GM12878 (cell line): ENCODE measurements at regions not wholly inside any gene's neighbourhood (a gene's known extent, or its start where the extent isn't known, plus 50 kb on each side); places are given as distances from the start of the nearest gene placed in this dataset.

ENCODE experiments used
- ATAC-seq: fragments of 200-7000 bp; cut with Tn5 transposase; 3 replicates; pipeline ENCODE4 v1.9.1; 2020; ENCODE audit warnings: mild to moderate bottlenecking, moderate library complexity
- BruUV-seq: library from RNA; stranded (reverse); fragments of 400-500 nt; replicated peaks from 2 replicates; lab custom pipeline; 2021; lab: Mats Ljungman, UMichigan
- CTCF ChIA-PET: fragments of 300-600 bp; sonication (Branson Sonifier 250); formaldehyde crosslinking; extraction: SDS; loops from one replicate; lab custom pipeline; 2021; ENCODE audit warnings: inconsistent platforms; lab: Yijun Ruan, JAX
- POLR2A ChIA-PET: fragments of 350-600 bp; formaldehyde crosslinking; extraction: SDS; loops from one replicate; lab custom pipeline; 2021; ENCODE audit warnings: inconsistent platforms; lab: Charles Lee
- RAD21 ChIA-PET: fragments of 300-600 bp; sonication (Branson Sonifier 250); formaldehyde crosslinking; loops from one replicate; lab custom pipeline; 2023; ENCODE audit warnings: antibody characterized with exemption; ENCODE audit not compliant: unreplicated experiment; lab: Charles Lee
- SMC1A ChIA-PET: fragments of 300-600 bp; sonication (Branson Sonifier 250); formaldehyde crosslinking; loops from one replicate; lab custom pipeline; 2023; ENCODE audit not compliant: unreplicated experiment, uncharacterized antibody; lab: Charles Lee
- DNase-seq: peaks from one replicate; pipeline ENCODE4 v3.0.0-alpha.2; 2011; ENCODE audit warnings: low read depth, low spot score
- FAIRE-seq: peaks from 3 replicates; lab custom pipeline; 2011; peaks lifted over from hg19 to GRCh38; lab: Jason Lieb, UNC
- H2AFZ ChIP-seq: 2 replicates; pipeline ENCODE4 v1.6.0; 2011; ENCODE audit warnings: low read depth, low read length, control low read depth; ENCODE audit not compliant: control insufficient read depth
- H3K27ac ChIP-seq: 2 replicates; pipeline ENCODE4 v1.5.1; 2011; ENCODE audit warnings: control low read depth; ENCODE audit not compliant: control insufficient read depth, insufficient read depth
- H3K27me3 ChIP-seq, 2 experiments: replicated peaks in 1 of 2; 2 replicates each; pipeline versions ENCODE4 v1.6.0 to v1.6.1; 2011; ENCODE audit warnings: low read length in 1 of 2; ENCODE audit not compliant: control insufficient read depth in 2 of 2, insufficient read depth in 2 of 2
- H3K36me3 ChIP-seq, 2 experiments: 2 replicates each; pipeline ENCODE4 v1.5.1; 2011; ENCODE audit warnings: low read length in 1 of 2; ENCODE audit not compliant: control insufficient read depth in 2 of 2, insufficient read depth in 2 of 2
- H3K4me1 ChIP-seq: 2 replicates; pipeline ENCODE4 v1.6.1; 2011; ENCODE audit warnings: mild to moderate bottlenecking, low read length, moderate library complexity, mixed read lengths; ENCODE audit not compliant: control insufficient read depth, insufficient read depth
- H3K4me2 ChIP-seq: 2 replicates; pipeline ENCODE4 v1.6.0; 2011; ENCODE audit warnings: control low read depth; ENCODE audit not compliant: control insufficient read depth, insufficient read depth
- H3K4me3 ChIP-seq: fragments of 200-600 bp; sonication (generic); 2 replicates; pipeline ENCODE4 v1.5.1; 2016
- H3K79me2 ChIP-seq: 2 replicates; pipeline ENCODE4 v1.6.0; 2011; ENCODE audit warnings: low read length; ENCODE audit not compliant: control insufficient read depth, insufficient read depth
- H3K9ac ChIP-seq: 2 replicates; pipeline ENCODE4 v1.8.0; 2011; ENCODE audit warnings: low read length, control low read depth, mixed read lengths; ENCODE audit not compliant: control insufficient read depth, insufficient read depth
- H3K9me3 ChIP-seq: replicated peaks from 3 replicates; pipeline ENCODE4 v1.5.1; 2011; ENCODE audit warnings: mild to moderate bottlenecking, low read length; ENCODE audit not compliant: control insufficient read depth, insufficient read depth
- H4K20me1 ChIP-seq: 2 replicates; pipeline ENCODE4 v1.6.0; 2011; ENCODE audit not compliant: control insufficient read depth, insufficient read depth
- ASH2L ChIP-seq: fragments of 300-600, 200-600 bp; sonication (generic); IDR thresholded peaks from 2 replicates; pipeline ENCODE4 v1.6.1; 2017; ENCODE audit warnings: low read depth, mild to moderate bottlenecking, borderline replicate concordance
- BHLHE40 ChIP-seq, 2 experiments: fragments of 450-650 bp in 1 of 2; IDR thresholded peaks; 2 replicates each; pipeline ENCODE4 v1.6.1; 2011 to 2017; ENCODE audit warnings: low read depth in 2 of 2, borderline replicate concordance in 1 of 2, improper control_type of control experiment in 1 of 2, low read length in 1 of 2, mild to moderate bottlenecking in 1 of 2
- CBX3 ChIP-seq: fragments of 200-600 bp; sonication (generic); IDR thresholded peaks from 2 replicates; pipeline ENCODE4 v1.6.1; 2016; ENCODE audit warnings: low read depth, borderline replicate concordance
- CBX5 ChIP-seq: sonication (generic); IDR thresholded peaks from 2 replicates; pipeline ENCODE4 v1.6.1; 2016; ENCODE audit warnings: low read depth, moderate library complexity, mild to moderate bottlenecking, inconsistent platforms
- CEBPB ChIP-seq, 2 experiments: fragments of 150-350 bp in 1 of 2; IDR thresholded peaks; 2 replicates each; pipeline ENCODE4 v1.6.1; 2012 to 2014; ENCODE audit warnings: low read depth in 2 of 2, low read length in 2 of 2, borderline replicate concordance in 1 of 2, inconsistent platforms in 1 of 2
- FOXK2 ChIP-seq: fragments of 450-650 bp; IDR thresholded peaks from 2 replicates; pipeline ENCODE4 v1.6.1; 2017; ENCODE audit warnings: mild to moderate bottlenecking, moderate library complexity
- IKZF1 ChIP-seq: fragments of 450-650 bp; conservative IDR thresholded peaks from 2 replicates; pipeline ENCODE4 v1.6.1; 2017; ENCODE audit warnings: antibody characterized with exemption, mild to moderate bottlenecking
- RAD51 ChIP-seq: fragments of 450-650 bp; IDR thresholded peaks from 2 replicates; pipeline ENCODE4 v1.6.1; 2016; ENCODE audit warnings: moderate library complexity, mild to moderate bottlenecking, inconsistent platforms
- SRF ChIP-seq, 2 experiments: IDR thresholded peaks; 2 replicates each; pipeline ENCODE4 v1.6.1; 2011; ENCODE audit warnings: low read depth in 2 of 2, low read length in 2 of 2, mild to moderate bottlenecking in 1 of 2, moderate library complexity in 1 of 2
- TARDBP ChIP-seq: IDR thresholded peaks from 2 replicates; pipeline ENCODE4 v1.6.1; 2016; ENCODE audit warnings: borderline replicate concordance
- ZNF274 ChIP-seq: IDR thresholded peaks from one replicate; pipeline ENCODE4 v1.8.0; 2011; ENCODE audit not compliant: insufficient read length, insufficient read depth
- ZNF622 ChIP-seq: fragments of 450-650 bp; IDR thresholded peaks from 2 replicates; pipeline ENCODE4 v1.6.1; 2017; ENCODE audit warnings: mild to moderate bottlenecking, inconsistent platforms
- ZSCAN29 ChIP-seq: fragments of 450-650 bp; IDR thresholded peaks from 2 replicates; pipeline ENCODE4 v1.6.1; 2017; ENCODE audit warnings: mild to moderate bottlenecking, moderate library complexity
- ZZZ3 ChIP-seq: IDR thresholded peaks from 2 replicates; pipeline ENCODE4 v1.6.1; 2011; ENCODE audit warnings: low read depth; ENCODE audit not compliant: control insufficient read depth, insufficient read length
- WGBS: methylation state at CpG from one replicate; pipeline ENCODE4 v1.1.6; 2016; ENCODE audit warnings: low lambda C conversion rate; ENCODE audit not compliant: insufficient replicate concordance, insufficient coverage; ENCODE audit errors: missing lambda C conversion rate; 5-methylcytosine and 5-hydroxymethylcytosine counted together
- in situ Hi-C: fragments of 300-500 bp; cut with MboI; formaldehyde crosslinking; loops from 9 replicates; pipeline ENCODE4 v1.14.3; 2018; ENCODE audit warnings: mixed read lengths
- intact Hi-C: fragments of 100-400 bp; cut with micrococcal nuclease; formaldehyde crosslinking; loops from one replicate; pipeline ENCODE4 v1.14.2; 2022; ENCODE audit not compliant: unreplicated experiment
- TF ChIP-seq, protein P1 (sequence below): IDR thresholded peaks from 2 replicates; pipeline ENCODE4 v1.6.1; 2011; ENCODE audit warnings: mild to moderate bottlenecking, low read depth, low read length, moderate library complexity; ENCODE audit not compliant: insufficient replicate concordance

DNA sequence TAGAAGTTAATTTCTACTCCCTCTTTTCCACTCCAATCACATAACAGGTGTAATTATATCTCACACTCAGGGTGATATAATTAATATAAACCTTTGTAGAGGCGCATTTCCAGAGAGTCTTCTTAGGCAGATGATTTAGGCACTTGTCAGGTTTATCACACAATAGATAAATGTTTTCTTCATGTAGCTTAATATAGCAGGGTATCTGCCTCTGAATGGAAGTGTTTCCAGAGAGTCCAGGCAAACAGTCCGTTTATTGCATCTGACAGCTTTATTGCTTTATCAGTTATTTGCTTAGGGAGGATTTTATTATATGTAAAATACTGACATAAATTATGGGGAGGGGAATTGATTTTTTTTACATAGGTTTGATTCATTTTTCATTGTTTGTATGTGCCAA, 766.3 kb downstream of the SLC4A3 start:
- SMC1A ChIA-PET: interaction anchor here (0.5 kb wide), 1 partner anchor 36 kb away, joined by 4 read pairs; no protein-coding TSS in a partner anchor
- ATAC-seq: no peak
- POLR2A ChIA-PET: no interaction called here
- intact Hi-C loops: loop anchor here (5.0 kb wide), 1 partner anchor 1179 kb away; the partner anchor contains the start of gene EPHA4
- CTCF ChIA-PET: no interaction called here
- Histone ChIP-seq H3K9me3 (no peaks in the 10 kb centered on the region), H3K79me2 (no peaks in the 10 kb centered on the region), H3K4me1 (no peaks in the 10 kb centered on the region), H2AFZ (no peak overlapping the region)
- RAD21 ChIA-PET: no interaction called here
- DNase-seq: no peak
- BruUV-seq: no TSS peak
- no peak for TF ChIP-seq RAD51
- no peak for TF ChIP-seq TARDBP
- TF ChIP-seq SRF (IDR thresholded peaks at IDR 0.05; ENCODE audit: low read depth in 2 of 2, low read length in 2 of 2): no peak
- no peak for TF ChIP-seq ZNF622
- TF ChIP-seq, protein P1, sequence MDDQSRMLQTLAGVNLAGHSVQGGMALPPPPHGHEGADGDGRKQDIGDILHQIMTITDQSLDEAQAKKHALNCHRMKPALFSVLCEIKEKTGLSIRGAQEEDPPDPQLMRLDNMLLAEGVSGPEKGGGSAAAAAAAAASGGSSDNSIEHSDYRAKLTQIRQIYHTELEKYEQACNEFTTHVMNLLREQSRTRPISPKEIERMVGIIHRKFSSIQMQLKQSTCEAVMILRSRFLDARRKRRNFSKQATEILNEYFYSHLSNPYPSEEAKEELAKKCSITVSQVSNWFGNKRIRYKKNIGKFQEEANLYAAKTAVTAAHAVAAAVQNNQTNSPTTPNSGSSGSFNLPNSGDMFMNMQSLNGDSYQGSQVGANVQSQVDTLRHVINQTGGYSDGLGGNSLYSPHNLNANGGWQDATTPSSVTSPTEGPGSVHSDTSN: no peak
- no peak for TF ChIP-seq IKZF1
- TF ChIP-seq FOXK2: no peak
- TF ChIP-seq ZSCAN29: no peak
- TF ChIP-seq ZZZ3: no peak
- TF ChIP-seq CBX5: no peak
- no peak for TF ChIP-seq CEBPB (IDR thresholded peaks at IDR 0.05; ENCODE audit: borderline replicate concordance in 1 of 2, low read depth in 2 of 2, low read length in 2 of 2)
- no peak for TF ChIP-seq BHLHE40 (IDR thresholded peaks at IDR 0.05; ENCODE audit: borderline replicate concordance in 1 of 2, low read depth in 2 of 2, low read length in 1 of 2)
- no peak for TF ChIP-seq CBX3
- TF ChIP-seq ZNF274: no peak
- no peak for TF ChIP-seq ASH2L
- TF ChIP-seq, all 136 proteins: peak for 0
- no peaks in the 10 kb centered on the region for H3K36me3 ChIP-seq
- H3K27ac ChIP-seq: no peak overlapping the region
- H3K4me3 ChIP-seq: no peak overlapping the region
- no peak for FAIRE-seq
- H3K4me2 ChIP-seq: no peak overlapping the region
- no peaks in the 10 kb centered on the region for H4K20me1 ChIP-seq
- H3K9ac ChIP-seq: no peak overlapping the region
- 9% methylated on average over 2 of the region's 2 CpGs for WGBS
- in situ Hi-C loops: no loop called here
- H3K27me3 ChIP-seq: no peaks in the 10 kb centered on the region
